Fibroblast of mammary gland (primary cell): ENCODE measurements at regions not wholly inside any gene's neighbourhood (a gene's known extent, or its start where the extent isn't known, plus 50 kb on each side); places are given as distances from the start of the nearest gene placed in this dataset.

Experiments
- DNase-seq: peaks from one replicate; pipeline ENCODE4 v3.0.0-alpha.2; 2010; ENCODE audit warnings: low read depth
- H3K4me3 ChIP-seq: 2 replicates; pipeline ENCODE4 v1.5.1; 2011; ENCODE audit warnings: low read depth, mild to moderate bottlenecking, low read length, moderate library complexity; ENCODE audit not compliant: control insufficient read depth
- TF ChIP-seq, protein P1 (sequence below): conservative IDR thresholded peaks from 2 replicates; pipeline ENCODE4 v1.5.1; 2011; ENCODE audit warnings: low read depth, low read length, inconsistent platforms; ENCODE audit not compliant: control insufficient read depth, insufficient read depth

DNA sequence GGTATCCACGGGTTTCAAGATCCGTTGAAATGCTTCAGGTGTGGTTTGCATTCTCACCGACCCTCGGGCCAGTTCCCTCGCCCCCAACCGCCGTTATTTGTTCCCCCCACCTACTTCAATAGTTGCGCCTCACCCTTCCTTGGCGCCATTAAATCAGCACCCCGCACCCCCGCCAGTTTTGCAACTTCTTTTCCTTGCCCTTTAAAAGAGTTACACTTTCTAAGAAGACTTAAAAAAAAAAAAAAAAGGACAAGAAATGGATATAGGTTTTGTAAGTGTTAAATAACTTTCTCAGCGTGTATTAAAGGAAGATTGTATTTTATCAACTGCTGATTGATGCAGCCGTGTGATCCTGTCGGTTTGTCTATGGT is 87.2 kb downstream of the NR2F2 start:
- no peak overlapping the region for H3K4me3 ChIP-seq
- TF ChIP-seq, protein P1, sequence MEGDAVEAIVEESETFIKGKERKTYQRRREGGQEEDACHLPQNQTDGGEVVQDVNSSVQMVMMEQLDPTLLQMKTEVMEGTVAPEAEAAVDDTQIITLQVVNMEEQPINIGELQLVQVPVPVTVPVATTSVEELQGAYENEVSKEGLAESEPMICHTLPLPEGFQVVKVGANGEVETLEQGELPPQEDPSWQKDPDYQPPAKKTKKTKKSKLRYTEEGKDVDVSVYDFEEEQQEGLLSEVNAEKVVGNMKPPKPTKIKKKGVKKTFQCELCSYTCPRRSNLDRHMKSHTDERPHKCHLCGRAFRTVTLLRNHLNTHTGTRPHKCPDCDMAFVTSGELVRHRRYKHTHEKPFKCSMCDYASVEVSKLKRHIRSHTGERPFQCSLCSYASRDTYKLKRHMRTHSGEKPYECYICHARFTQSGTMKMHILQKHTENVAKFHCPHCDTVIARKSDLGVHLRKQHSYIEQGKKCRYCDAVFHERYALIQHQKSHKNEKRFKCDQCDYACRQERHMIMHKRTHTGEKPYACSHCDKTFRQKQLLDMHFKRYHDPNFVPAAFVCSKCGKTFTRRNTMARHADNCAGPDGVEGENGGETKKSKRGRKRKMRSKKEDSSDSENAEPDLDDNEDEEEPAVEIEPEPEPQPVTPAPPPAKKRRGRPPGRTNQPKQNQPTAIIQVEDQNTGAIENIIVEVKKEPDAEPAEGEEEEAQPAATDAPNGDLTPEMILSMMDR: no peak
- DNase-seq: no peak

DNA sequence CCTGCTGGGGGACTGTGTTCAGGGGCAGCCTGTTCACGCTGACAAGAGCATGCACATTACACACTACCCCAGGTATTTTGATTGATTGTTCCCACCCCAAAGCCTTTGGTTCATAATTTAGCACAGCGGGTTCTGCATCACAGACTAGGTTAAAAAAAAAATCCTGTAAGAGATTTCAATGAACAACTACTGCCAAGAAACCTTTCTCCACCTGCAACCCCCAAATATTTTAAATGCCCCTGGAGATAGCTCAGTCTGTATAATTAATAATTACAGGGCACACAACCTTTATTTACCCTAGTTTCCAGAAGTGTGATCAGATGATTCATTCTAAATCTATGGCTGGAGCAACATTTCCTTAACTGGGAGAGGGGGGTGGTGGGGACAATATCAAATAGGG is 87.6 kb downstream of the NR2F2 start:
- no peak for DNase-seq
- TF ChIP-seq, protein P1: no peak
- H3K4me3 ChIP-seq: no peak overlapping the region

DNA sequence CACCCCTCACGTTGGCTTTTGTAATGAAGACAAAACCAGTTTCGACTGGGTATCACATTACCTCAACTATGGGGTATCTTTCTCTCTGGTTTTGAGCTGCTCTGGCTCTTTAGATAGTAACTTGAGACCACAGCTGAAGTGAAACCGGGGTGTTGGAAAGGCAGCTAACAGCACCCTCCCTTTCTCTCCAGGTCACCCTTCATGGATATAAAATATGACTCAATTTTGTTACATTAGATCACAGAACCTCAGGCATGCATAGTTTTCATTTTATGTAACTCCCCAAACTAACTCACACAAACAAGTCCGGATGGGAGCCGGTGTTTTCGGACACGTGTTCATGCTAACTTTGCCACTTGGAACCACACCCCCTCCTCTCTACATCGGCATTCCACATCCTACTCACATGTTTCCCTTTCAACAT is 90.7 kb downstream of the NR2F2 start:
- TF ChIP-seq, protein P1: no peak
- peak; percentile 14 for DNase-seq
- no peak overlapping the region for H3K4me3 ChIP-seq

DNA sequence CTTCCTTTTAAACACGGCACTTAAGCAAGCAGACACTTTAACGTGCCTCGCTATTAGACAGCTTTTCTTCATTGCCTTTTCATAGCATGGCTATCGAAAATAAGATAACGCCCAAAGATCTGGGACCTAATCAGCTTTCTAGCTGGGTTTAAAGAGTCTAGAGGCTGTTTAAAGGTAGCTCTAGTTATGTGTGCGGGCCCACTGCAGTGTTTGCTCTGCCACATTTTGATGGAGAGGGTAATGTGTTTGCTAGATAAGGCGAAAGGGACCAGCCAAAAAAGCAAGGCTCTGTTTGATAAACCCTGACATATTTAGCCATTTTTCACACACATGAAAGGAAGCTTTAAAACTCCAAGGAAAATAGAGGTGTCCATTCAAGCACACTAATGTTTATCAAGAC is 91.6 kb downstream of the NR2F2 start:
- TF ChIP-seq, protein P1: no peak
- DNase-seq: no peak
- no peak overlapping the region for H3K4me3 ChIP-seq

DNA sequence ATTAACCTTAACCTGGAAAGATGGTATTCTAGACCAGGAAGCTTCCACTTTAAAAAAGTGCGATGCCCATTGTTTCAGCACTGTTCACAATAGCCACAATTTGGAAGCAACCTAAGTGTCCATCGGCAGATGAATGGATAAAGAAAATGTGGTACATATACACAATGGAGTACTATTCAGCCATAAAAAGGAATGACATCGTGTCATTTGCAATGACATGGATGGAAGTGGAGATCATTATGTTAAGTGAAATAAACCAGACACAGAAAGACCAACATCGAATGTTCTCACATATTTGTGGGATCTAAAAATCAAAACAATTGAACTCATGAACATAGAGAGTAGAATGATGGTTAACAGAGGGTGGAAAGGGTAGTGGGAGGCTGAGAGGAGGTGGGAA is 94.2 kb downstream of the NR2F2 start:
- DNase-seq: no peak
- no peak overlapping the region for H3K4me3 ChIP-seq
- TF ChIP-seq, protein P1: no peak

DNA sequence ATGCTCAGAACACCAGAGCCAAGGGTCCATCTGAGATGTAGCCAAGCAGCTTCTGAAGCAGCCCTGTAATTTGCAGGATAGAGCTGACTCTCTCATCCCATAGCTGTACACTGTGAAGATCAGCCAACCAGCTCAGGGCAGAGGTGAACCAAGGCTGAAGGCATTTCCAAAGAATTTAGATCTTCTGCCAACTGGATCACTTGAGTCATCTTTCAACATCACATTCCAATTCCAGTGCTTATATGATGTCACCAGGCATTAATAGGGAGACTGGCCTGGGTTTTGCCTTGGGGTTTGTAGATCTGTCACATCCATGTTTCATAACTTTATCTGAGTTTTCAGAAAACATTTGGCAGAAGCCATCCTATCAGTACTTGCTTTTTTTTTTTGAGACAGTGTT is 98.2 kb downstream of the NR2F2 start:
- H3K4me3 ChIP-seq: no peak overlapping the region
- peak; percentile 97 for DNase-seq
- TF ChIP-seq, protein P1: no peak

DNA sequence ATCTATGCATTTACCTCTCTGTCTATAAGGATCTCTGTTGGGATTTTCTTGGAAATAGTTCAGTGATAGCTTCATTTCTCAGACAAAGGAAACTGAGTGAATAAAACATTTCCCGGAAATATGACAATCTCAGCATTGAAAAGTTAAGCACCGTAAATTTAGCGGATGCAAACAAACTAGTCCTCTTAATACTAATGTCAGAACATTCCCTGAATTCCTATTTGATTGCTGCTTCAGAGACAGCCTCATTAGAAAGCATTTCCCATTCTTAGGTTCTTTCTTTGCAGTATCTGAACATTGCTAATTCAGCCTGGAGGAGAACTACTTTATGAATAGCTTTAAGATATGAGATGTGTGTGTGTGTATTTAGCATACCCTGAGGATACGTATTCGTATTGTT is 101.3 kb downstream of the NR2F2 start:
- no peak overlapping the region for H3K4me3 ChIP-seq
- DNase-seq: no peak
- TF ChIP-seq, protein P1: no peak
